HG03558 (cell line): ENCODE measurements at regions not wholly inside any gene's neighbourhood (a gene's known extent, or its start where the extent isn't known, plus 50 kb on each side); places are given as distances from the start of the nearest gene placed in this dataset.

Source experiments
- ATAC-seq: cut with Tn5 transposase; IDR thresholded peaks from one replicate; pipeline ENCODE4 v1.9.1; 2021; ENCODE audit warnings: moderate number of reproducible peaks; ENCODE audit not compliant: unreplicated experiment; ENCODE audit errors: extremely low read depth

DNA sequence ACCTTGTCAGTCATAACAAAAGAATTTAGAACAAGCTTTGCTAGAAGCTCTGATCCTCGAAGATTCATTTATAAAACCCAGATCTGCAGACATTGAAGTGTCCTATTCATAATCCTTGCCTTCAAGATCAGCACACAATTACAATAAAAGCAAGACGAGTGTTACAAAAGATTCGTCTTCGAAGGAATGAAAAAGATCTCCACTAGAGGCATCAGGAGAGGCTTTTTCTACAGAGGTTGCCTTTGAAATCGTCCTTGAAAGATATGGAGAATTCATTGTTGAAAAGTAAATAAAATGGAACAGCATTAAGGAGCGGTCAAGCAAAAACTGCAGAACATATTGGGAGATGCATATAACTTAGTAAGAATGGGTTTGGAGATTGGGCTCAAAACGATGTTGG lies 146.4 kb downstream of the BMP4 start:
- ATAC-seq = no peak

DNA sequence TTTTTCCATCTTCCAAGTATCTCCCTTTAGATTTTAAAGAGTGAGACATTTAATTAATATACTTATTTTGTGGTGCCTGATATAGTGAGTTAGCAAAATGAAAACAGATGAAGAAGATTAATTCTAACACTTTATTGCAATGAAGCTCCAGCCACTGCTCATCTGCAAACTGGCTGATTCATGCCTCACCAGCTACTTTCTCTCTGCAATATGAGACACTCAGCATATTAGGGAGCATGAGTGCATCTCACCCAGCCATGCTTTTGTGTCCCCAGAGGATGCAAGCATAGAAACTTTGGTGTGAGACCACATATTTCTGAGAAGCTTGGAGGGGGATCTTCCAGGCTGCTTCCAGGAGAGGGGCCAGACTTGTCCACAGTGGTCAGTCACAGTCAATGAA lies 148.6 kb downstream of the BMP4 start:
- no peak for ATAC-seq

DNA sequence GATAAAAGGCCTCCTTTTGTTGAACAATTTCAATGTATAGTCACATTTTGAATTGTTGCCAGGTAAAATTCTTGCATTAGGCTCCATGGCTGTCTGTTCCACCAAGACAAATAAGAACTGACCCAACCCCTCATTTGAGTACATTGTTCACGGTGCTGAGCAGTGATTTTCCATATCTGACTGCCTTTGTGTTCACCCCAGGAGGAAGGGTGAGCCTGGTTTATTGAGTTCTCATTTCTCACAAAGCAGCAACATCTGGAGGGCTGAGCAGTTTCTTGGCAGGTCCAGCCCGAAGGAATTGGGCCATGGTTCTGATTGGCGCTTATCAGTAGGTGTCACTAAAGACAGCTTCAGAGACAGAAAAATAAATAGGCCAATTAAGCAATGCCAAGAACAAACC lies 149.1 kb downstream of the BMP4 start:
- no peak for ATAC-seq

DNA sequence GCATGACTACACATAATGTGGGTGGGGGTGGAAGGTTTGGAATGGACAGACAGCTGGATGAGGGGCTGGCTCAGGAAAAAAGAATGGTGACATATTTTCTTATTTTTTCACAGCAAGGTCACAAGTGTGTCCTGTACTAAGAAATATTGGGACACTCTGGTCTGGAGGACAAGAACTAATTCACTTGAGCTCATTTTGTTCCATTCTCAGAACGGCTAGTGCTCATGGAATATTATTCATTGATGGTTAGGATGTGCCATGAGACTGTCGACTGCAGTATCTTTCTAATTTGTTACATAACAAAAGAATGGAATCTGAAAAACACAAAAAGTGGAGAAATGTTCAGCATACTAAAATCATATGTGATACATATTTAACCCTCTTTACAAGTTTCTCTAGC lies 149.5 kb downstream of the BMP4 start:
- ATAC-seq = no peak

DNA sequence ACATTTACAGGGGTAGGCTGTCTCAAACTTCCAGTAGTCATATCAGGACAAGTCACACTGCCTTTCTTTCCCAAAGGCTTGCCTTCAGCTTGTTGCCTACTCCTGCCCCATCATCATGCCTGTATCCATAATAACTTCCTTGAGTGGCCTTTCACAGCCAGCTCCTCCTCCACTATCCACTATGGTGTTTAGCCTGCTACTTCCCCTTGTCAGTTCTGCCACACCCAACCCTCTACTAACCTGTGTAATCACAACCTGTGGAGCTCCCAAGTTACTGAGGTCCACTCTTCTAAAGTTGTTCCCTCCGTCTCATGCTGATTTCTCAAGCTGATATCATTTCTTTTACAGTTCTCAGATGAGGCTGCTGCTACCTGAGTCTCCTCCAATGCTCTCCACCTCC lies 159.9 kb downstream of the BMP4 start:
- ATAC-seq = no peak

DNA sequence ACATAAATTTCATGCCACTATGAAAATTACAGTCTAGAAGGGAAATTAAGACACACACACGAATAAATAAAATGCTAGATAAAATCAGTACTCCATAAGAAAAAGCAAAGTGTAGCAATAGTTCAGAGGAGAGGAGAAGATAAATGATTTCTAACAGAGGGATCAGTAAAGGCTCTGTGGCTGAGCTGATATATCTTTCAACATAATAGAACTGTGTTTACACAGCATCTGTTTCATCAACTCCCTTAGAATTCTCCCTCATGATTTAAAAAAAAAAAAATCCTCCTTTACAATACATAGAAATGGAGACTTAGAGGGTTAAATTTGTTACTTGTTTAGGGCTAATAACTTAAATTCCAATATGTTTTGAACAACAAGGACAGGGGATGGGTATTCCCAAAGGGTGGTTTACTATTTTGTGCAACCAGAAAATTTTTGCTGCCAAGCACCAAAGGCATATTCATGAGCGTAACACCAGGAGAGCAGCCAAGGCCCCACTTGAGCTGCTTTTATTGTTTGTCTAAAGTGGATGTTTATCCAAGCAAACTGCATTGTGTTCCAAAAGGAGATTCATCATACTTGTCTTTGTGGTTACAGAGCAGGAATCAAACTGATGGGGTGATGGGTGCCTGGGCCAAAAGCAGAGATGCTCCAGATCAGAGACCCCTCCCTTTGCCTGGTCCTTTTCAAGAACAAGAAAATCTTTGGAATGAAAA lies 162.7 kb downstream of the BMP4 start:
- no peak for ATAC-seq

DNA sequence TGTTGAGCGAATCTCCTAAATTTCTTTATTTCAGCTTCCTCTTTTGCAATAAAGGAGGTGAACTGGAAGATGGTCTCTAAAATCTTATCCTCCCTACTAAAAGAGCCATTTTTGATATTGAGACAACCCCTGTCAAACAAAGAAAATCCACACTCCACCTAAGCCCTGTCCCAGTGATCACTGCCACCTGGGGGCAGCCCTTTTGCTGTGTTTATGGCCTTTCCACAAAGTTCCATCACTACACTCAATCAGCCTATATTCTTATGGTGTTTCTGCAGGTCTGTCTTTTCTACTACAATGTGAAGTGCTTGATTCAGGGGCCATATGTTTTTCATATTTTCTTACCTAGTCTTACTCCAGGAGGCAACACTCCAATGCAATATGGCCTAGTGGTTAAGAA lies 163.7 kb downstream of the BMP4 start:
- ATAC-seq = no peak

DNA sequence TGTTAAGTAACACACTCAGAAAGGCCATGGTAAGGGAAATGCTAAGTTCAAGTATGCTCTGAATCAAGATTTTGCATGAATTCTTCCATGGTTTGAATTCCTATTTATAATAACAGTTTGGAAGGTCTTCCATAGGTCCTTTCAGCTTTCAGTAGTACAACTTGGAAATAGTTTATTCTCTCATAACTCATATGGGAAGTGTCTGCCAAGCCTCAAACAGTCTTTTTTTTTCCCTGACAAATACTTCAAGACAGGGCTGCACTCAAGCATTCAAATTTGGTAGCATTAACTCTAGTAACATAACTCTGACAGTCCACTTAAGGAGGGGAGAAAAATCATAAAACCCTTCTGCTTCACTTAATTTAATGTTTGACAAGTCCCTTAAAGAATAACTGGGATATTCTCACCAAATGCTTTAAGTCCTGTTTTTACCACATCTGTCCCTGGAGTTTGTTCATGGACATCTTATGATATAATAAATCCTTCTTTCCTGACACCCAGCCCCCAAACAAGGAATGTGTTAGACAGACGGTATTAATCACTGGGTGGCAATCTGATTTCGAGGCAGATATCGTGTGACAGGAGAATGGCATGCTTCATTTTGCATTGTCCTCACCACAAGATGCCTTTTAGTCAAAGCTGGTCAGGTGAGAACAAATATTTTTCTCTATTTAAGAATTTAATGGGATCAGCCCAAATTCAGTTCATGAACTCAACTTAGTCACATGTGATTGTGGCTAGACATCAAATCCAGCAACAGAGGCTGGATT lies 165.7 kb downstream of the BMP4 start:
- no peak for ATAC-seq

DNA sequence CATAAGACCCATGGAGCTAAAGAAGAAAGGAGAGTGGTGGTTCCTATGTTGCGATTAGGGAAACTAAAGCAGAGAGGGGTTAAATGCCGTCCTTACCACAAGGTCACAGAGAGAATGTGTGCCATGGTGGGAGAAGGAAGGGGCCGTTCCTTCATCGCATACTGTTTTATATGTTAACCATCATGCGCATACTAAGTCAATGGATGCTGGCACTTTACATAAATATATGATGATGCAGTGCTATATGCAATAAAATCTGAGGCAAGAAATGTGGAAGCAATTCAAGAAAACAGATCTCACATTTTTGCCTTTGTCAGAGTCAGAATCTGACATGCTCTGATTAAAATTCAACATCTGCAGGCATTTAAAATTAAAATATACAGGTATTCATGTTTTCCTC lies 168.1 kb downstream of the BMP4 start:
- no peak for ATAC-seq

DNA sequence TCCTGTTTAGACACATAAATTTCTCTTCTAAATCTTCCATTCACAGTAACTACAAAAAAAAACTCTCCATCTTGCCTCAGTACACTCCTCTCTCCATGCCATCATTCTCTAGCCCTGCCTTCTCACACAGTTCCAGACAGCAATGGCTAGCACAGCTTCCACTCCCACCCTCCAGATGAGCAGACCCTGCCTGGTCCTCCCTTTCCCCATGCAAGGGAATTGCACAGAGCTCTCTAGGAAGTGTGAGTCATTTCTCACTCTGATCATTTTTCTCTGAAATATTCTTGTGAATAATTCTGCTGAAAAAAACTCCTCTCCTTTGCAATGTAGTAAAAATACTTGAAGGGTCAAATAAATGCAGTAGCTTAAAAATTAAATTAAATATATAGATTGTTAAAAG lies 170.6 kb downstream of the BMP4 start:
- no peak for ATAC-seq

DNA sequence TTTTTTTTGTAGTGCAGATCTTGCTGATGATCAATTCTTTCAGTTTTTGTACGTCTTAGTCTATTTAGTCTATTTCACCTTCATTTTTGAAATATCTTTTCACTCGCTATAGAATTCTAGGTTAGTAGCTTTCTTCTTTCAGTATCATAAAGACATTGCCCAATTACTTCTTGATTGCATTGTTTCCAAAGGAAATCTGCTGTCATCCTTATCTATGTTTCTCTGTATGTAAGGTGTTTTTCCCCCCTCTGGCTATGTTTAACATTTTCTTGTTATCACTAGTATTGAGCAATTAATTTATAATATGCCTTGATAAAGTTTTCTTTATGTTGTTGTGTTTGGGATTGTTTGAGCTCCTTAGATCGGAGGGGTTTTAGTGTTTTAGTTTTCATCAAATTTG lies 171.9 kb downstream of the BMP4 start:
- no peak for ATAC-seq

DNA sequence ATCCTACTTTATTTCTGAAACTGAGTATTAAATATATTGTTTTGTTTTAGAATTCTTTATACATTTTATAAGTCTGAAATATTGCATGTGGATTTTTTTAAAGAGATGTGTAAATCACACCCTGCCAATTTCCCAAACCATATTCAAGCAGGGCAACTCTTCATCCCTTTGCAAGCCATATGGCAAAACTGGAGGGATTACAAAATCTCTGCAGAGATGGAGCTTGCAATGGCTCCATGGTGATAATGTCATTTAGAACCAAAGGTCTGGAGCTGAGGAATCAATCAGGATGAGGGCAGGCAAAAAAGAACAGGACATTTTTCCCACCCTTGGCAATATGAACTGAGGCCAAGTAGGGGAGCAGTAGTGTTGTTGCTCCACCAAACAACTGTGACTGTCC lies 173.4 kb downstream of the BMP4 start:
- no peak for ATAC-seq

DNA sequence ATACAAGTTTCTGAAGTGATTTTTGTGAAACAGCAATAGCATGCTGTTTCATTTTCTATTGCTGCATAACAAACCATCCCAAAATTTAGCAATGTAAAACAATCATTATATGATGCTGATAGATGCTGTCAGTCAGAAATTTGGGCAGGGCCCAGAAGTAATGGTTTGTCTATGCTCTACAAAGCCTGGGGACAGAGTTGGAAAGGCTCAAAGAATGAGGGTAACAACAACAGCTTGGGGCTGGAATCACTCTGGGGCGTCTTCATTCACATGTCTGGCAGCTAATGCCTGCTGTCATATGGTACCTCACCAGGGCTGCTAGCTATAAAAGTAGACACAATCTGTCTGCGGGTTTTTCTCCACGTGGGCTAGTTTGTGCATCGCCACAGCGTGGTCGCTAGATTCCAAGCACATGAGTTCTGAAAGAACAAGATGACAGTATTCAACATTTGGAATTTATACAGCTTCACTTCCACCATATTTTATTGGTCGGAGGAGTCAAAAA lies 176.5 kb downstream of the BMP4 start:
- no peak for ATAC-seq

DNA sequence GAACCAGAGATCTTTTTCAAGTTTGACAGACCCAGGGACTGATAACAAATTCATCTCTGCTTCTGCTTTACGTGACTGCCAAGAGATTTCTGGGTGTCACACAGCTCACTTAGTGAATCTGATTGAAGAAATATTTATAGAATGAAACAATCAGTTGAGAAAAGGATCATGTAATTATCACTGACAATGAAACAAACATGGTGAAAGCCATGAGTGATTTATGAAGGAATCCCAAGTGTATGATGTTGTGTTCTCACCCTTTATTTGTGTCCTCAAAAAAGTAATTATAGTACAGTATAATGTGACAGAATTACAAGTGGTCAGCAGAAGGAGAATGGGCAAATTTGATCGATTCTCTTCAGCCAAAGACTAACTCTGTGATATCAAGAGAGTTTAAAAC lies 177.3 kb downstream of the BMP4 start:
- ATAC-seq = no peak

DNA sequence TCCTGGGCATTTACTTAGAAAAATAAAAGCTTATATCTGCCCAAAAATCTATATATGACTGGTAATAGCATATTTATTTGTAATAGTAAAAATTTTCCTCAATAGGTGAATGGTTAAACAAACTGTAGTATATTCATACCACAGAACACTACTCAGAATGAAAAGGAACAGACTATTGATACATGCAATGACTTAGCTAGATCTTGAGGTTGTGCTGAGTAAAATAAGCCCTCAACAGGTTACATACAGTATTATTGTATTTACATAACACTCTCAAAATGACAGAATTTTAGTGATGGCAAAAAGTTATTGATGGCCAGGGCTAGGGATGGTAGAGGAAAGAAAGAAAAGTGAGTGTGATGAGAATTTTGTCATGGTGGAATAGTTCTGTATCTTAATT lies 178.4 kb downstream of the BMP4 start:
- no peak for ATAC-seq

DNA sequence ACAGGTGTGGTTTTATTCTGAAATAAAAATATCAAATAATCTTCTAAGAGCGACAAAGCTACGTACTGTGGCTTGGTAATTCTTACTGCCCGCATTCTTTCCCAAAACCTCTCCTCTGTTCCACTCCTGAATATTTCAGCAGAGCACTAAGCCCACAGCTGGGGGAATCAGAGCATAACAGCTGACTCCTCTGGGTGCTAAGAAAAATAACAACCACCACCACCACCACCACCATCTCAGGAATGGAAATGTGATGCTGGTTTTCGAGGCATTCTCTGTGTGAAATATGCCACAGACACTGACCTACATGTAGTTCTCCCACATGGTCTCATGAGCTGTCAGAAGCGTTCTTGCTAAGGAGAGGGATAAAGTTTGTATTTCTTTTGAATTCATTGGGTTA lies 183.7 kb downstream of the BMP4 start:
- no peak for ATAC-seq

DNA sequence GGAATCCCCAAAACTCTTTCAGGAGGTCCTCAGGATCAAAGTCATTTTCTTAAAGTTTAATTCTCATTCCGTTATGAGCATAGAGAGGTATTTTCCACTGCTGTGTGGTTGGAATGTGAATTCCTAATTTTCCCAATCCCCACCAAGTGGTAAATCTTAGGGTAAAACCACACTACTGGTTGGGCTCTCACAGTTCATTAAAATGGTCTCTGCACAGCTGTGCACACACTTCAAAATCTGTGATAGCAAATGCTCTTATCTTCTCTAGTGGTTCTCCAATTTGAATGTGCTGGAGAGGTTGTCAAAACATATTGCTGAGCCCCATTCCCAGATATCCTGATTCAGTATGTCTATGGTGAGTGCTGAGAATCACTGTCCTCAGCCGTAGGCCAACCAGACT lies 189.1 kb downstream of the BMP4 start:
- ATAC-seq = no peak

DNA sequence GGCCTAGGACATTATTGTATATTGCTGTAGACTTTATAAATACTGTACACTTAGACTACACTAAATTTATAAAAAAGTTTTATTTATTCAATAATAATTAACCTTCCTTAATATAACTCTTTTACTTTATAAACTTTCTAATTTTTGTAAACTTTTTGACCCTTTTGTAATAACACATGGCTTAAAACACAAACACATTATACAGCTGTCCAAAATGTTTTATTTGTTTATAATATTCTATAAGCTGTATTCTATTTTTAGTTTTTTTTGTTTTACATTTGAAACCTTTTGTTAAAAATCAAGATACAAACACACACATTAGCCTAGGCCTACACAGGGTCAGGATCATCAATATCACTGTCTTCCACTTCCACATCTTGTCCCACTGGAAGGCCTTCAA lies 190.0 kb downstream of the BMP4 start:
- no peak for ATAC-seq

DNA sequence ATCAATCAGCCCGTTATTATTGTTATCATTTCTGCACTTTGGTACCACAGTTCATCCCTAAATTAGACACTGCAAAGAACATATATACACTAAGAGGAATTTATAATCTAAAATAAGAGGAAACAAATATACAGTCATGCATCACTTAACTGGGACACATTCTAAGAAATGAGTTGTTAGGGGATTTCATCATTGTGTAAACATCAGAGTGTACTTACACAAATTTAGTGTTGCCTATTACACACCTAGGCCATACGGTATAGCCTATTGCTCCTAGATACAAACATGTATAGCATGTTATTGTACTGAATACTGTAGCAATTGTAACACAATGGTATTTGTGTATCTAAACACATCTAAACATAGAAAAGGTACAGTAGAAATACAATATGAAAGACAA lies 190.5 kb downstream of the BMP4 start:
- no peak for ATAC-seq

DNA sequence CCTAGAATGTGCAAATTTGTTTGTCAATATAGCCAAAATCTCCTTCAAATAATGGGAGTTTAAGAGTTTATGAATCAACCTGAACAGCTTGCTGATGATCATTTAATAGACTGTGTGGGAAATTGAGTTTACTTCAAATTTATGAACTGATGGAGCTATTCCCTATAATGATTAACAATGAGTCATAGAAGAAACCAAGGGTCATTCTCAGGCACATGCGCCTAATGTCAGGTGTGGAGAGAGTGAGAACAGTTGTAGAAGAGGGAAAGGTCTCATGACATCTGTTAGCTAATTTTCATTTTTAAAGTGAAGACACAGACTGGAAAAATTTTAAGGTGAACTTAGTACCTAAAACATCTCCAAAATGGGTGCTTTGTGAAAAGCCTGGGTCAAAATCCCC lies 191.8 kb downstream of the BMP4 start:
- ATAC-seq = no peak

DNA sequence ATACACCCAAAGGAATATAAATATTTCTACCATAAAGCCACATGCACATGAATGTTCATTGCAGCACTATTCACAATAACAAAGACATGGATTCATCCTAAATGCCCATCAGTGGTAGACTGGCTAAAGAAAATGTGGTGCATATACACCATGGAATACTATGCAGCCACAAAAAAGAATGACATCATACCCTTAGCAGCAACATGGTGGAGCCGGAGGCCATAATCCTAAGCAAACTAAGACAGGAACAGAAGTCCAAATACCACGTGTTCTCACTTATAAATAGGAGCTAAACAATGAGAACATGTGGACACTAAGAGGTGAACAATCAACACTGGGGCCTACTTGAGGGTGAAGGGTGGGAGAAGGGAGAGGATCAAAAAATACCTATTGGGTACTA lies 198.5 kb downstream of the BMP4 start:
- no peak for ATAC-seq

DNA sequence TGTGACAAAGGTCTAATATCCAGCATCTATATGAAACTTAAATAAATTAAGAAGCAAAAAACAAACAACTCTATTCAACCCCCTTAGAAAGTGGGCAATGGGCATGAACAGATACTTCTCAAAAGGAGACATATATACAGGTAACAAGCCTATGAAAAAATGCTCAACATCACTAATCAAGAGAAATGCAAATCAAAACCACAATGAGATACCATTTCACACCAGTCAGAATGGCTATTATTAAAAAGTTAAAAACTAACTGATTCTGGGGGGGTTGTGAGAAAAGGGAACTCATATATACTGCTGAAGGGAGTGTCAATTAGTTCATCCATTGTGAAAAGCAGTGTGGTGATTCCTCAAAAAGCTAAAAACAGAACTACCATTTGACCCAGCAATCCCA lies 198.9 kb downstream of the BMP4 start:
- no peak for ATAC-seq
